HG02763 (cell line): ENCODE measurements at regions not wholly inside any gene's neighbourhood (a gene's known extent, or its start where the extent isn't known, plus 50 kb on each side); places are given as distances from the start of the nearest gene placed in this dataset.
A peak's percentile ranks its signal among the peaks of the same experiment; 100 is the strongest.

Experiments used
- ATAC-seq: cut with Tn5 transposase; IDR thresholded peaks from one replicate; pipeline ENCODE4 v1.9.1; 2021; ENCODE audit warnings: mild to moderate bottlenecking, moderate library complexity; ENCODE audit not compliant: unreplicated experiment

DNA sequence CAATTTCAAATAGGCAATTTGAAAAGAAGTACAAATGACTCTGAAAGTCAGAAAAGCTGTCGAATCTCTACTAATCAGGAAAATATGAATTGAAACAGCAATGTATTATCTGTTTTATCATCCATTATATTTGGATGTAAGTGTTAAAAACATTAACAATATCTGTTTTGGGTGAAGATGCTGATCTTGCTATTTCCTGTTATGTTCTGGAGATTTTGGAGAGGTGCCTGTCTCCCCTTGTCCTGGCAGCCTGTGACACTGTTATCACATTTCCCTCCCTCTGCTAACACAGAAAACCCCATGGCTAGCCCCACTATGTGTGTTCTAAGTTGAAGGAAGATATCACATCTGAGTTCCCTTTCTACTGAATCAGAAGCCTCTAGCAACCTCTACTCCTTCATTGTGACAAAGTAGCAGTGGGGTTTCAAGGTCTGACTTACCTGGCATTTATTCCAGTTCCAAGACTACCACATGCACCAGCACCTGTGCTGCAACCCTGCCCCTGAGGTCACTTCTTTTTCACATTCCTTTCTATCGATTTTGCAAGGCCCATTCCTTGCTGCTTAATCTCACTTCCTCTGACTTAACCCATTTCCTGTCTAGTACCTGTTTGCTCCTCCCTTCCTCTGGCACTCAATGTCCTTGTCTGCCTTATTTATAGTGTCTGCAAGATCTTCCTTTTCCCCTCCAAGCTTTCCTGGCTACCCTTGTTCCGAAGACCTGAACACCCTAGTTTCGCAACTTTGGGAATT is 95.5 kb upstream of the COL8A1 start:
- peak; percentile 54 for ATAC-seq

DNA sequence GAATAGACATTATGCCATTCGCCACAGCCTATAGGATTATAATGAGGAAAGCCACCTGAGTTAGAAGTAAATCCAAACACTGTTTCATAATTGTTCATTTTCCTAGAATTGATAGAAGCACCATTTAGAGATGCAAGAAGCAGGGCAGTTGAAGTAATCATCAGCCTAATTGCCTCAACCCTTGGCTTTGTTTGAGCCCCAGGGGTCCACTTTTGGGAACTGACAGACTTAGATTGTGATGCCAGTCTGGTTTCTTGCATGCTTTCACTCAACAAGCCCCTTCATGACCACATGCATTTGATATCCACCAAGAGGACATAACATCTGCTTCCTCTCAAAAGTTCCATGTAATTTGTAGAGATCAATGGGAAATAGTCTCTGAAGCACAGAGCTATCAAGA is 97.2 kb upstream of the COL8A1 start:
- no peak for ATAC-seq

DNA sequence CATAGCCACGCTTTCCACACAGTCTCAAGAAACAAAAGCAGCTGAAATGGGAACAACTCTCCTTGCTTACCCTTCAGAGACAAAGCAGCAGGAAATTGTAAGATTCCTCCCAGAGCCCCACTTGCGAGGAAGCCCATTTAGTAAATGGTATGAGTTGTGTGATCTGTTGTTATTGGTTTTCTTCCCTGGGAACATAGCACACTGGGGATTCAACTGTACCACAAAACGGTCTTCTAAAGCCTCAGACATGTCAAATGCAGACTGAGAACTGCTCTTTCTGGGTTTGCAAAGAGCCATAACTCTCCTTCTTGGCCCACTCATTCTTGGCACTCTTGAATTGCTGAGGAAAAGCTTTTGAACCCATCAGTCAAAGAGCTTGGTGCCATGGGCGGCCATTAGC is 101.0 kb upstream of the COL8A1 start:
- ATAC-seq: no peak

GRCh38 chr3:99536555-99537314 is 101.7 kb upstream of the COL8A1 start:
- ATAC-seq: no peak

GRCh38 chr3:99534951-99535704 is 103.3 kb upstream of the COL8A1 start:
- ATAC-seq: no peak

- peak; percentile 70 for ATAC-seq
Measured at GRCh38 chr3:99532246-99532645, 106.1 kb upstream of the COL8A1 start.

DNA sequence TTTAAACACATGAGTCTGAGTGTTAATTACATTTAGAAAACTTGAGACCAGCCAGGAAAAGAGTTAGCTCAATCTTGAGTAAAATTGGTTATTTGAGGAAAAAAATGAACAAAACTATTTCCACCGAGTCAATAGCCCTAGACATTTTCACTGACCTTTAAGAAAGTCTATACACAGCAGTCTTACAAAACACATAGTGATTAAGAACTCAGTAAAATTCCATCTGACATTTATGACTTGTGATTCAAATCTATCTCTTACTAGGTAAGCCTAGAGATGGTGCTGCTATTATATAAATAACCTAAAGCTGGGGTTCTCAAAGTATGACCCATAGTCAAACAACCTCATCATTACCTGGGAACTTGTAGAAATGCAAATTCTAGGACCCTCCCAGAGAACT is 109.1 kb upstream of the COL8A1 start:
- no peak for ATAC-seq

GRCh38 chr3:99526921-99527320 is 111.5 kb upstream of the COL8A1 start:
- ATAC-seq: no peak

DNA sequence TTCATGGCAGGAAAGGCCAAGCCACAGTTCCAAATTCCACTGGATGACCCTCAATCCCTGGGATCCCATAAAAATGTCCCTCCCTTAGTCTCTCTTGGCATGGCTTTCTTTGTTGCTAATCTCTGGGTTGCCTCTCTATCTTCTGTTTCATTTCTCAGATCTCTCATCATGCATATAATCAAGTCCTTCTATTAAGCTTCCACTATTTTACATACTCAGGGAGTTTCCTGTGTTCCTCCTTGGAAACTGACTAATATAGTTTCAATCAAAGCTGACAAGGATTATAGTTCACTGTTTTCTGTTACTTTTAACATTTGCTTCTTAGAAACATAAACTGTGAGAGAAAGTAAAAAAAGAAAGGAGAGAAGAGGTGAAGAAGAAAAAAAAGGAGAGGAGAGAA is 113.8 kb upstream of the COL8A1 start:
- ATAC-seq: no peak

- no peak for ATAC-seq
Measured at GRCh38 chr3:99523431-99524127, 114.8 kb upstream of the COL8A1 start.

DNA sequence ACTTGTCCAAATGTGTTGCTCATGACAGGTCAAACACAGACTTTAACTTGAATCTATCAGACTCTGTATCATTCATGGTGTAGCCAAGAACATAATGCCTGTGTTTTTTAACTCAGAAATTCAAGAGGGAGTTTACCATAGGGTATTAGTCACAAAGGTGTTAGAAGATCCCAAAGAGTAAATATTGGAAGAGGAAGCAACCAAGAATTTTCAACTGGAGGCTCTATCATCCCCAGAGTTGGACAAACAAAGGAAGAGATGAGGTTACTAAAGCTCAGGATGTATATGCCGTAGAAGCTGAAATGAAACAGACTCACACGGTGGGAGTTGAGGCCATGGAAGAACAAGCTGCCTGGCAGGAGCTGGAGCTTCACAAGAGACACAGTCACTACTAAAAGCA is 116.2 kb upstream of the COL8A1 start:
- no peak for ATAC-seq

GRCh38 chr3:99521551-99521950 is 116.8 kb upstream of the COL8A1 start:
- no peak for ATAC-seq

GRCh38 chr3:99520513-99520912 is 117.9 kb upstream of the COL8A1 start:
- no peak for ATAC-seq

- ATAC-seq: no peak
Measured at GRCh38 chr3:99516936-99517335, 121.5 kb upstream of the COL8A1 start.

GRCh38 chr3:99515891-99516290 is 122.5 kb upstream of the COL8A1 start:
- ATAC-seq: no peak

- no peak for ATAC-seq
Measured at GRCh38 chr3:99509224-99509623, 129.2 kb upstream of the COL8A1 start.

DNA sequence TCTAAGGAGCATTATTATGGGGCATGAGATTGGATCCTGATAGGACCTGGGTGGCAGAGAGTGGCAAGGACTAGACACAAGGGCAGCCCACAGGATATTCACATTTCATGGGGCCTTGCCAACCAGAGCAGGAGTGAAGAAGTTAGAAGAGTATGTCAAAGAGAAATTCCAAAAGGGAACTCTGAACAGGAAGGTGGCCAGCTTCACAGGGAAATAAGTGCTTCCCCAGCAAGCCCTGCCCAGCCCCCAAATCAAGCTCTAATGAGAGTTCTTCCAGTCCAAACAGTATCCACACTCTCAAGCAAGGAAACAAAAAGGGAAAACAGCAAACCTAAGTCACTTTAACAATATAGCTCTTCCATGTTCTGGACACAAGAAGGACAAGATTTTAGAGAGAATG is 130.2 kb upstream of the COL8A1 start:
- no peak for ATAC-seq

DNA sequence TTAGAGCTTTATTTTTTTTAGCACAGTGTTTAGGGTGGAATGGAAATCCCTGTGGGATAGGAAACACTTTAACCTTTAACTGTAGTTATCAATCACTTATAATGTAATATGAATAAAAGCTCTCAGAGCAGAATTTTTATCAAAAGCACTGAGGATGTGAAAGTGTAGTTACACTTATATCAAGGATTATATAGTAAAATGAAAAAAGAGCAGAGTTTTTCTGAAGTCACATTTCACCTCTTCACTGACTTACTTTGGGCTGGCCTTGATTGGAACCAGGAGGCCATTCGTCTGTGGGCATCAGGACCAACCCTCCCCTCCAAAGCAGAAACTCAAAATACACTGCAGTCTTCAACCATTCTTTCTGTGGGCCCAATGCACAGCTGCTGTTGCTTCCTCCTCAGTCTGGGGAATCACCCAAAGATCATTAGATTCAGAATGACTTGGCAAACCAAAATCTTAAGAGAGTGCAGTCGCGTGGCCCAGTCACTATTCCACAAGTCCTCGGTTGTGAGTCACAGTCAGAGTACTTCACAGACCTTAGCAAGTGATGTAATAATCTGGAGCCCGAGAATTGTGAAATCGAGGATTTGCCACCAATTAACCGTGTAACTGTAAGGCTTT is 132.6 kb upstream of the COL8A1 start:
- peak; percentile 100 for ATAC-seq

DNA sequence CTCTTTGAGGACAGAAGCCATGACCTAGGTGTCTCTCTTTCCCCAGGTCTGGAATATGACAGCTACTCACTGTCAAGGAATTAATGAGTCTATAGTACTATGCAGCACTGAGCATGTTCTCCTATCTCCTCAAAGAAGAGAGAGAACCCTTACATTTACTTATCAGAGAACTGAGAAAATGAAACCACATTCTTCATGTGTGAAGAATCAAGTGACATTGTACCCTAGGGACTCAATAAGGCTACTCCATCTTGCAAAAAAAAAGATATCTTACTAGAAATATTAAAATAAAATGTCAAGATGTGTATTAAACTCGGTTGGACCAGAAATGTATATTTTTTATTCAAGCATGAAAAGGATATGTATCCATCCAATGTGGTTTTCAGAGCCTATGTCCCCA is 133.2 kb upstream of the COL8A1 start:
- no peak for ATAC-seq

- no peak for ATAC-seq
Measured at GRCh38 chr3:99504258-99504657, 134.1 kb upstream of the COL8A1 start.

DNA sequence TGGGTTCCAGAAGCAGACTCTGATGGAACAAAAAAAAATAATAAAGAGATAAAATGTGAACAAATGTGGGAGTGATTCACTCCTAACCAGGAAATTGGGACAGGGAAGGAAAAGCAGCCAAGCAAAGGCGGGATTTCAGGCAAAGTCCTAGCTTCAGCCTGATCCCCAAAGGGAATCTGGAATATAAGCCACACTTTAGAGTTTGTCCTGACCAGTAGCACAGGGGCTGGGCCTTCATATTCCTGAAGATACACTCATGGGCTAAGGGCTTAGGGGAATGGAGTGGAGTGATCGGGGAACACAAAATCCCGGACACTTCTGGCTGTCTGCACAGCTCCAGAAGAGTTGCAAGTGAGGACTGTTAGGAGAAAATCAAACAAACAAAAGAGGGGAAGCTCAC is 135.0 kb upstream of the COL8A1 start:
- ATAC-seq: no peak
